ENCODE measurements at regions not wholly inside any gene's neighbourhood (a gene's known extent, or its start where the extent isn't known, plus 50 kb on each side); places are given as distances from the start of the nearest gene placed in this dataset.
"Not testable (repeated sequence)": the region's sequence is repeated elsewhere in the genome, so short reads cannot be mapped to it uniquely, and the experiment has no call there.

DNA sequence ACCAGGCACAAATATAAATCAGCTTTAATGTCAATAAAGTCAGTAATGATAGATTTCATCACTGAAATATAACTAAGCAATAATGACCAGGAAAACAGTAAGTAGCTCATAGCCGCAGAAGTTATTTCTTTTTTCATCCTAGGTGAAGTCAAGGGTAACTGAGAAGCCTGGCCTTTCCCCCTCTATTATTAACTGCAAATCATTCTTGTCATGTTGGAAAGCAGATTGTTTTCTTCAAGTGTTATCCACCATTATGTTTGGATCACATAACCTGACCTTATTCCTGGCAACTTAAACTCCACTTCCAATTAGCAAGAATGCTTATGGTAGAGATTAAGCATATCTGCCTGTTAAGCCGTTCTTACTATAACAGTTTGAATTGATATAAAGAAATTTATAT lies 603.4 kb upstream of the FOXG1 start:
- Mint-ChIP-seq H3K27me3 (ENCODE audit: low read depth) (no peaks in the 10 kb centered on the region), H3K4me1 (ENCODE audit: low read depth) (no peaks in the 10 kb centered on the region), H3K36me3 (ENCODE audit: low read depth) (no peaks in the 10 kb centered on the region), H3K4me3 (ENCODE audit: low read depth) (no peak overlapping the region), H3K9me3 (peaks cover 39% of the 10 kb centered on the region), H3K27ac (no peak overlapping the region)
- no peak for DNase-seq (ENCODE audit: low spot score)
- intact Hi-C loops (cut with micrococcal nuclease): no loop called here

DNA sequence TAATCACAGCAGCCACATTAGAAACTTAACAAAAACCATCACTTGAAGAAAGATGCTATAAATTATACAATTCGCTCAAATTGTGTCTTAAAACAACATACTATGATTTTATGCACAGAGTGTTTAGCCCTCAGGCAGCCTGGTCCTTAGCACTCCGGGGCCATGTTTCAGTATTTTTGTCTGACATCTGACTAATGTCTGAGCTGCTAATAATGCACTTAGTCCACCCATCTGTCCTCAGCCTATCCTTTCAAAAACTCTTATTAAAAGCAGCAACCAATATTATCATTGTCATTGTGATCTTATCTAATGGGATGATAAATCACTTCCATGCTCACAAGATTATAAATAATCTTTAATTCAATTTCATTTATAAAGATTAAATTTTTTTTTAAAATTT lies 602.7 kb upstream of the FOXG1 start:
- H3K27ac Mint-ChIP-seq: no peak overlapping the region
- no peaks in the 10 kb centered on the region for H3K36me3 Mint-ChIP-seq (ENCODE audit: low read depth)
- no peak overlapping the region for H3K4me3 Mint-ChIP-seq (ENCODE audit: low read depth)
- DNase-seq (ENCODE audit: low spot score): no peak
- no peaks in the 10 kb centered on the region for H3K27me3 Mint-ChIP-seq (ENCODE audit: low read depth)
- intact Hi-C loops (cut with micrococcal nuclease): no loop called here
- H3K9me3 Mint-ChIP-seq: peaks cover 43% of the 10 kb centered on the region
- no peaks in the 10 kb centered on the region for H3K4me1 Mint-ChIP-seq (ENCODE audit: low read depth)

DNA sequence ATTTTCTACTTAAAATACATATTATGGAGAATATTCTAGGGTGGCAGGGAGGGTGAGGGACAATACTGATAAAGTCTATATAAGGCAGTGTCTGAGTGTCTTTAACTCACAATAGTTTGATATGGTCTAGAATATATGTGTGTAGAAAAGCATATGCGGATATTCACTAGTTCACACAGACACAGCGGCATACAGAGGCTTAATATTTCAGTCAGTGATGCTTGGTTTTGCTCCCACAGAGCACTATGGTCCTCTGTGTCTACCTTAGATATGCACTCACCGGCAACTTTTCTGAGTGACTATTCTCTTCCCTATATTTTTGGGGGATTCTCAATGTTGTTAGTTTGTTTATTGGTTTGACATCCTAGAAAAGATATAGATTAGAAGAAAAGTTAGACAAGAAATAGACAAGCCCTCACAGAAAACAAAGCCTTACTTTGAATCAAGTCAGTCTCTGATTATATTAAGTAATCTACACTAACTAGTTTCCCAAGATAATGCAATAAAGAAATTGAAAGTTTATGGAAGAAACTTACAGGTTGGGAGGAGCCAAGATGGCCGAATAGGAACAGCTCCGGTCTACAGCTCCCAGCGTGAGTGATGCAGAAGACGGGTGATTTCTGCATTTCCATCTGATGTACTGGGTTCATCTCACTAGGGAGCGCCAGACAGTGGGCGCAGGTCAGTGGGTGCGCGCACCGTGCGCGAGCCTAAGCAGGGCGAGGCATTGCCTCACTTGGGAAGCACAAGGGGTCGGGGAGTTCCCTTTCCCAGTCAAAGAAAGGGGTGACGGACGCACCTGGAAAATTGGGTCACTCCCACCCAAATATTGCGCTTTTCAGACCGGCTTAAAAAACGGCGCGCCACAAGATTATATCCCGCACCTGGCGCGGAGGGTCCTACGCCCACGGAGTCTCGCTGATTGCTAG lies 578.4 kb upstream of the FOXG1 start:
- H3K27ac Mint-ChIP-seq; H3K4me1 Mint-ChIP-seq (ENCODE audit: low read depth); intact Hi-C loops (cut with micrococcal nuclease); H3K36me3 Mint-ChIP-seq (ENCODE audit: low read depth); H3K4me3 Mint-ChIP-seq (ENCODE audit: low read depth); H3K27me3 Mint-ChIP-seq (ENCODE audit: low read depth); DNase-seq (ENCODE audit: low spot score): not testable (repeated sequence)
- peaks cover 32% of the 10 kb centered on the region for H3K9me3 Mint-ChIP-seq

DNA sequence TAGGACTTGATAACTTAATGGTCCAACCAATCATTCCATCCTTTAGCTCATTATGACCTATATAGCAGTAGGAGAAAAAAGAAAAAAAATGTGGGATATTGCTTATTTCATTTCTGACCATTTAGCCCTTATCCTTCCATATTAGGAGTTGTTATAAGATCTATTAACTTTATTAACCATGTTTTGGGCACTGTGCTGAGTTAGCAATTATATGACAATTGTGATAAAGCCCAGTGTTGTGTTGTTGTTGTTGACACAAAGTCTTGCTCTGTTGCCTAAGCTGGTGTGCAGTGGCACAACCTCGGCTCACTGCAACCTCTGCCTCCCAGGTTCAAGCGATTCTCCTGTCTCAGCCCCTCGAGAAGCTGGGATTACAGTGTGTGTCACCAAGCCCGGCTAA lies 569.7 kb upstream of the FOXG1 start:
- no peak for DNase-seq (ENCODE audit: low spot score)
- H3K36me3 Mint-ChIP-seq (ENCODE audit: low read depth): no peaks in the 10 kb centered on the region
- H3K9me3 Mint-ChIP-seq: peaks cover 40% of the 10 kb centered on the region
- no peaks in the 10 kb centered on the region for H3K27me3 Mint-ChIP-seq (ENCODE audit: low read depth)
- intact Hi-C loops (cut with micrococcal nuclease): no loop called here
- no peaks in the 10 kb centered on the region for H3K4me1 Mint-ChIP-seq (ENCODE audit: low read depth)
- no peak overlapping the region for H3K4me3 Mint-ChIP-seq (ENCODE audit: low read depth)
- no peak overlapping the region for H3K27ac Mint-ChIP-seq

DNA sequence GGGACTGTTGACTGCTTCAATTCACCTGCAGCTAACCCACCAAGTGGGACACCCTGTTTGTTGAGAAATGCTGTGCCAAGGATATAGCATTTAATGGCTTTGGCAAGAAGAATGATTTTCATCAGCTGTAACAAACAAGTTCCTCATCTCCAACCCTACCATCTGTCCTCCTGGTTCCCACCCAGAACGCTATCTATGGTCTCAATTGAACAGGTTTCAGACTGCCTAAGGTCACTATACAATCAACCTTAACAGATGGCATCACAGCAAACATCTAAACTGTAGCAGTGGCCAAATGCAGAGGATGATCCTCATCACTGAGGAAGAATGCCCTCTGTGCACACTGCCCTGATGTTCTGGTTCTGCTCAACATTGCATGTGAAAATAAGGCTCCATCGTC lies 546.2 kb upstream of the FOXG1 start:
- Mint-ChIP-seq H3K4me3 (ENCODE audit: low read depth) (no peak overlapping the region), H3K9me3 (peaks cover 42% of the 10 kb centered on the region), H3K27me3 (ENCODE audit: low read depth) (no peaks in the 10 kb centered on the region), H3K4me1 (ENCODE audit: low read depth) (no peaks in the 10 kb centered on the region), H3K27ac (no peak overlapping the region), H3K36me3 (ENCODE audit: low read depth) (no peaks in the 10 kb centered on the region)
- no peak for DNase-seq (ENCODE audit: low spot score)
- intact Hi-C loops (cut with micrococcal nuclease): no loop called here

DNA sequence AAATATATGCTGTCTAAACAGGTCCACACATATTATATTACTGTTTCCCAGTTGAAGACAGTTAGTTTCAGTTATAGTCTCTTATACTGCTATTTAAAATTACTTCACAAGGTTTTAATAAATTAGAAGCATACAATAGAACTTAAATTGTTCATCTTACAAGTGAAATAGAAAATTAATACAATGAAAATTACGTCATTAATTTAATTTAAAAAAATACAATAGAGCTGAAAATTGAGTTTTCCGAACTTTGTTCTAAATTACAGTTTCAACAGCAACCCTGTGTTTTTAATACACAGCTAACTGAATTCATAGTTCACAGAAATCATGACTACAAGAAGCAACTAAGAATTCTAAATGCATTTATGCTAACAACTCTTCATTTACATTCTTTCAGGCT lies 525.7 kb upstream of the FOXG1 start:
- H3K36me3 Mint-ChIP-seq (ENCODE audit: low read depth): no peaks in the 10 kb centered on the region
- intact Hi-C loops (cut with micrococcal nuclease): no loop called here

DNA sequence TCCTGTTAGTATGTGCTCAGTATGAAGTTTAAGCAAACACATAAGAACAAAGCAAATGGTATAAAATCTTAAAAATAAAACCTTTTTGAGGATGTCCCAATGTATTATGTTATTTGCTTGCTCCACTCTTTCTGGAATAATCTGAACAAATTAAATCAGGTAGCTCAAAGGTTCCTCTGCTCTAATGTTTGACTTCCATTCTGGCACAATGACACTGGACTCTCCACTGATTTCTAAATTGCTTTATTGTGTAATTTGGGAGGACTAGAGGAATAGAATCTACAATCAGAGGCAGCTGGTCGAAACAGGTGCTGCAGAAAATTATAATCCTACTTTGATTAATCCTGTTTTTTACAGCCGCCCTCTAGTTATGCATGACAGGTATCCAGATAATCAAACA lies 523.7 kb upstream of the FOXG1 start:
- intact Hi-C loops (cut with micrococcal nuclease): no loop called here
- no peak overlapping the region for H3K27ac Mint-ChIP-seq

More for the DNA sequence above, 525.7 kb upstream of the FOXG1 start:
- Mint-ChIP-seq H3K27ac (no peak overlapping the region), H3K4me3 (ENCODE audit: low read depth) (no peak overlapping the region), H3K27me3 (ENCODE audit: low read depth) (no peaks in the 10 kb centered on the region), H3K9me3 (peaks cover 67% of the 10 kb centered on the region), H3K4me1 (ENCODE audit: low read depth) (no peaks in the 10 kb centered on the region)
- DNase-seq (ENCODE audit: low spot score): no peak

DNA sequence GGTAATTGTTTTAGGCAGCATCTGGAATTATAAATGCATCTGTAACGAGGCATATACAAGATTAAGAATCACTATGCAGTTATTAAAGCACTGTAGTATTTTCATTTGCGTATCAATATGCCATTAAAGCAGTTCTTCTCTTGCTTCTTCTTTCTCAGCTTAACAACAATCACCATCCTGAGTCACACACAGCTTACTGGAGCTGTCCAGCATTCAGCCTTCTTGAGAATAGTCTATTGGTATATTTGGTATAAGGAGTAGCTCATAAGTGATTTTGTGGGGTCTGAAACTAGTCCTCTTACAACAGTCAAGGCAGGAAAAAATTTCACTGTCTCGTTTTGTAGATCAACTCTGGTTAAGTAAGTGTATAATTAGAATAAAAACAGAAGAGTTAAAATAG lies 523.0 kb upstream of the FOXG1 start:
- no peaks in the 10 kb centered on the region for H3K4me1 Mint-ChIP-seq (ENCODE audit: low read depth)
- H3K9me3 Mint-ChIP-seq: peaks cover 60% of the 10 kb centered on the region
- no peak overlapping the region for H3K4me3 Mint-ChIP-seq (ENCODE audit: low read depth)
- no peaks in the 10 kb centered on the region for H3K36me3 Mint-ChIP-seq (ENCODE audit: low read depth)
- H3K27me3 Mint-ChIP-seq (ENCODE audit: low read depth): no peaks in the 10 kb centered on the region
- H3K27ac Mint-ChIP-seq: no peak overlapping the region
- DNase-seq (ENCODE audit: low spot score): no peak
- intact Hi-C loops (cut with micrococcal nuclease): no loop called here

More for the DNA sequence above, 523.7 kb upstream of the FOXG1 start:
- no peaks in the 10 kb centered on the region for H3K4me1 Mint-ChIP-seq (ENCODE audit: low read depth)
- peaks cover 61% of the 10 kb centered on the region for H3K9me3 Mint-ChIP-seq
- no peak overlapping the region for H3K4me3 Mint-ChIP-seq (ENCODE audit: low read depth)
- no peaks in the 10 kb centered on the region for H3K27me3 Mint-ChIP-seq (ENCODE audit: low read depth)
- no peak for DNase-seq (ENCODE audit: low spot score)
- H3K36me3 Mint-ChIP-seq (ENCODE audit: low read depth): no peaks in the 10 kb centered on the region

DNA sequence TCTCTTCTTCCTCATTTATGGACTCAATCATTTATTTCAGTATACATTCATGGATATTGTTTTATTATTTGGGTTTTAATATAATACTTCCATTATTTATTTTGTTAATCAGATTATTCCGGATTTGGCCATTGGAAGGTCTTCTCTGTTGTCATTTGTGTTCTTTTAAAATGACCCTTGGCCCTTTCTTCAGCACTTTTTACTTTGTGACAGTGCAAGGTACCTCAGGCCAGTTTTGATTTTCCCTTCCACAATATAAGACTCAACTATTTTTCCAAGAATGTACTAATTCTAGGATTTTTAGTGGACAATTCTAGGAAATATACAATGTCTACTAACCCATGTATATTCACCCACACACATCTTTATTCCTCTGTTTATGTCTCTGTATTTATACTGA lies 521.4 kb upstream of the FOXG1 start:
- H3K36me3 Mint-ChIP-seq (ENCODE audit: low read depth): no peaks in the 10 kb centered on the region
- no peak overlapping the region for H3K27ac Mint-ChIP-seq
- peaks cover 55% of the 10 kb centered on the region for H3K9me3 Mint-ChIP-seq
- no peak for DNase-seq (ENCODE audit: low spot score)
- no peaks in the 10 kb centered on the region for H3K4me1 Mint-ChIP-seq (ENCODE audit: low read depth)
- no peaks in the 10 kb centered on the region for H3K27me3 Mint-ChIP-seq (ENCODE audit: low read depth)
- no peak overlapping the region for H3K4me3 Mint-ChIP-seq (ENCODE audit: low read depth)
- intact Hi-C loops (cut with micrococcal nuclease): no loop called here

DNA sequence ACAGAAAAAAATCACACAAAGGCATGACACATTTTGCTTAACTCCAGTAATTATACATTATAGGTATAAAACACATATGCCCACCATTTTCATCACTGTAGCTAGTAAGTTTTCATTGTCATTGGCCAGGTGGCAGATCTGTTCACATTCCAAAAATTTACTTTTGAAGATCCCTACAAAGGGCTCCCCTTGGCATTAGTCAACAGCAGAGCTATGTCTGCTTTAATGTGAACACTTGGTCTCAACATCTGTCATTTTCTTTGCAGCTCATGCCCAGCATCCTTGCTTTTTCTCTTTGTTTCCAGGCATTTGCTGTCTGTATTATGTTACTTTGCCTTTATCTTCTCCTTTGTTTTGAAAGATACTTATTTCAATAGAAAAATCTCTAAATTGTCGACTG lies 519.1 kb upstream of the FOXG1 start:
- Mint-ChIP-seq H3K27ac (no peak overlapping the region), H3K27me3 (ENCODE audit: low read depth) (no peaks in the 10 kb centered on the region), H3K36me3 (ENCODE audit: low read depth) (no peaks in the 10 kb centered on the region), H3K4me3 (ENCODE audit: low read depth) (no peak overlapping the region), H3K9me3 (peaks cover 64% of the 10 kb centered on the region), H3K4me1 (ENCODE audit: low read depth) (no peaks in the 10 kb centered on the region)
- DNase-seq (ENCODE audit: low spot score): no peak
- intact Hi-C loops (cut with micrococcal nuclease): no loop called here

DNA sequence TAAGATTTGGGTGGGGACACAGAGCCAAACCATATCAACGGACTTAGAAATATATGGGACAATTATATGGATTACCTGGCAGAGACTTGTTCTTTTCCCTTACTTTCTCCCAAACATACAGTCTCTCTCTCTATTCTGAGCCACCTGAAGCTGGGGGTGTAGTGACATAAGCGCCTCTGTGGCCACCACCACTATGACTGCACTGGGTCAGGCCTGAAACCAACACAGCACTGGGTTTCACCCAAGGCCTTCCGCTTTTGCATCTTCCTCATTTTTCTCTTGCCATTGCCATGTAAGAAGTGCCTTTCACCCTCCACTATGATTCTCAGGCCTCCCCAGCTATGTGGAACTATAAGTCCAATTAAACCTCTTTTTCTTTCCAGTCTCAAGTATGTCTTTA lies 514.5 kb upstream of the FOXG1 start:
- H3K36me3 Mint-ChIP-seq (ENCODE audit: low read depth); H3K27ac Mint-ChIP-seq; DNase-seq (ENCODE audit: low spot score); H3K27me3 Mint-ChIP-seq (ENCODE audit: low read depth); H3K4me1 Mint-ChIP-seq (ENCODE audit: low read depth); H3K4me3 Mint-ChIP-seq (ENCODE audit: low read depth); intact Hi-C loops (cut with micrococcal nuclease): not testable (repeated sequence)
- peaks cover 63% of the 10 kb centered on the region for H3K9me3 Mint-ChIP-seq

DNA sequence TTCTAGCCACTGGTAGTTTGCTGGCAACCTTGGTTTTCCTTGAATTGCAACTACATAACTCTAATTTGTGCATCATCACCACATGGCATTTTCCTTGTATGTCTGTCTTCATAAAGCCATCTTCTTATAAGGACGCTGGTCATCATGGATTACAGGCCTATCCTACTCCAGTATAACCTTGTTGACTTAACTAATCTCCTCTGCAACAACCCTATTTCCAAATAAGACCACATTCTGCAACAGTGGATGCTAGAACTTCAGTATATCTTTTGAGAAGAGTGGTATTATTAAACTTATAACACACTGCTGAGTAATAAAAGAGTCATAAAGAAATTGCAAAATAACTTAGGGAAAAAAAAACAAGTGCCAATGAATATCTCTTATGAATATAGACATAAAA lies 511.8 kb upstream of the FOXG1 start:
- Mint-ChIP-seq H3K9me3 (peaks cover 53% of the 10 kb centered on the region), H3K27me3 (ENCODE audit: low read depth) (no peaks in the 10 kb centered on the region), H3K4me1 (ENCODE audit: low read depth) (no peaks in the 10 kb centered on the region), H3K4me3 (ENCODE audit: low read depth) (no peak overlapping the region), H3K27ac (no peak overlapping the region), H3K36me3 (ENCODE audit: low read depth) (no peaks in the 10 kb centered on the region)
- DNase-seq (ENCODE audit: low spot score): no peak
- intact Hi-C loops (cut with micrococcal nuclease): no loop called here

DNA sequence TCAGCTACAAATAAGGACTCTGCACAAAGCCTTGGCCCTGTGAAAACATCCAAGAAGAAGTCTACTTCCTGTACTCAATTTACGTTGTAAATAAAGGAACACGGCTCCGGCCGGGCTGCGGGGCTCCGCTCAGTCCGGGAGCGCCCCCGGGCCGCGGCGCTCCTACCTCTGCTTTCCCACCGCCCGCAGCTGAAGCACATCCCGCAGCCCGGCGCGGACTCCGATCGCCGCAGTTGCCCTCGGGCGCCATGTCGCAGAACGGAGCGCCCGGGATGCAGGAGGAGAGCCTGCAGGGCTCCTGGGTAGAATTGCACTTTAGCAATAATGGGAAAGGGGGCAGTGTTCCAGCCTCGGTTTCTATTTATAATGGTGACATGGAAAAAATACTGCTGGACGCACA lies 502.3 kb upstream of the FOXG1 start:
- Mint-ChIP-seq H3K9me3 (peaks cover 60% of the 10 kb centered on the region), H3K27ac (no peak overlapping the region), H3K4me1 (ENCODE audit: low read depth) (no peaks in the 10 kb centered on the region), H3K36me3 (ENCODE audit: low read depth) (no peaks in the 10 kb centered on the region), H3K4me3 (ENCODE audit: low read depth) (no peak overlapping the region), H3K27me3 (ENCODE audit: low read depth) (no peaks in the 10 kb centered on the region)
- intact Hi-C loops (cut with micrococcal nuclease): no loop called here
- DNase-seq (ENCODE audit: low spot score): no peak
